GM23248 (cell line): ENCODE measurements at regions not wholly inside any gene's neighbourhood (a gene's known extent, or its start where the extent isn't known, plus 50 kb on each side); places are given as distances from the start of the nearest gene placed in this dataset.
"Not testable (repeated sequence)": the region's sequence is repeated elsewhere in the genome, so short reads cannot be mapped to it uniquely, and the experiment has no call there.

Experiments used
- DNase-seq: peaks from one replicate; pipeline ENCODE4 v3.0.0-alpha.2; 2015
- H2AFZ ChIP-seq: fragments of 200-600 bp; sonication (generic); 2 replicates; pipeline ENCODE4 v1.6.1; 2016; ENCODE audit warnings: antibody characterized with exemption
- H3F3A ChIP-seq: fragments of 200-600 bp; sonication (generic); 2 replicates; pipeline ENCODE4 v1.6.1; 2016; ENCODE audit warnings: mild to moderate bottlenecking, antibody characterized with exemption, mixed run types; ENCODE audit not compliant: insufficient read depth
- H3K27ac ChIP-seq: fragments of 200-600 bp; sonication (generic); 2 replicates; pipeline ENCODE4 v1.5.1; 2016; ENCODE audit warnings: mild to moderate bottlenecking
- H3K27me3 ChIP-seq: fragments of 200-600 bp; sonication (generic); replicated peaks from 2 replicates; pipeline ENCODE4 v1.6.1; 2016; ENCODE audit warnings: mild to moderate bottlenecking; ENCODE audit not compliant: insufficient read depth
- H3K36me3 ChIP-seq: fragments of 200-600 bp; sonication (generic); 2 replicates; pipeline ENCODE4 v1.6.1; 2016; ENCODE audit warnings: low read depth, mild to moderate bottlenecking
- H3K4me1 ChIP-seq: fragments of 200-600 bp; sonication (generic); 2 replicates; pipeline ENCODE4 v1.6.1; 2016; ENCODE audit warnings: mild to moderate bottlenecking; ENCODE audit not compliant: insufficient read depth
- H3K4me2 ChIP-seq: fragments of 200-600 bp; sonication (generic); one replicate; pipeline ENCODE4 v1.6.1; 2016; ENCODE audit warnings: mild to moderate bottlenecking; ENCODE audit not compliant: unreplicated experiment
- H3K4me3 ChIP-seq: fragments of 200-600 bp; sonication (generic); 2 replicates; pipeline ENCODE4 v1.5.1; 2016; ENCODE audit warnings: mild to moderate bottlenecking
- H3K79me2 ChIP-seq: fragments of 200-600 bp; sonication (generic); 2 replicates; pipeline ENCODE4 v1.6.1; 2016; ENCODE audit warnings: mild to moderate bottlenecking; ENCODE audit not compliant: insufficient read depth
- H3K9ac ChIP-seq: fragments of 200-600 bp; sonication (generic); 2 replicates; pipeline ENCODE4 v1.6.1; 2016; ENCODE audit warnings: mild to moderate bottlenecking
- H3K9me2 ChIP-seq: fragments of 200-600 bp; sonication (generic); 2 replicates; pipeline ENCODE4 v1.6.1; 2016; ENCODE audit warnings: mixed run types, mild to moderate bottlenecking, moderate library complexity; ENCODE audit not compliant: insufficient read depth
- H3K9me3 ChIP-seq: fragments of 200-600 bp; sonication (generic); one replicate; pipeline ENCODE4 v1.6.1; 2017; ENCODE audit warnings: low read depth
- H4K20me1 ChIP-seq: fragments of 200-600 bp; sonication (generic); 2 replicates; pipeline ENCODE4 v1.6.0; 2016; ENCODE audit not compliant: insufficient read depth
- EZH2 ChIP-seq: fragments of 200-600 bp; sonication (generic); IDR thresholded peaks from 2 replicates; pipeline ENCODE4 v1.6.1; 2018; ENCODE audit warnings: antibody characterized with exemption, mild to moderate bottlenecking; ENCODE audit not compliant: insufficient read depth, poor library complexity, severe bottlenecking
- EZH2phosphoT487 ChIP-seq: fragments of 200-600 bp; sonication (generic); IDR thresholded peaks from 2 replicates; pipeline ENCODE4 v1.6.1; 2018; ENCODE audit warnings: antibody characterized with exemption, moderate library complexity, mild to moderate bottlenecking, low read depth; ENCODE audit not compliant: insufficient read depth
- WGBS, 2 experiments: methylation state at CpG; one replicate each; pipeline ENCODE4 v1.1.6; 2015 to 2017; ENCODE audit warnings: low lambda C conversion rate in 2 of 2, low coverage in 1 of 2; ENCODE audit errors: missing lambda C conversion rate in 2 of 2; 5-methylcytosine and 5-hydroxymethylcytosine counted together
- in situ Hi-C: fragments of 300-500 bp; cut with MboI; formaldehyde crosslinking; loops from 2 replicates; pipeline ENCODE4 v1.15.0; 2020

DNA sequence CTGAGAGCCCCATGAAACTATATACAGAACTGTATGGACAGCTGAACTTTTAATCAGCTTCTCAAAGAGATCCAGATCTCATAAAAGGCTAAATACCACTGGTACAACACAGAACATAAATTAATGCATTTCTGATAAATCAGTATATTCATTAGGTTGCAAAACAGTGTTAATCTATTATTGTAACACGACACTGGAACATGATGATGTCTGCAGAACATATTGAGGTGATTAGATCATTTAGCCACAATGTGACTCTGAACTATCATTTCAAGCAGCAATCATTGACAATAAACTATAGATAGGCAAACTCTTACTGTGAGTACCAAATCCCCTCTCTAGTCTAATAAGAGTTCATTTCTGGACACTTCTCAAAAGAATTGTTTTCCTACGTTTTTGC is 50.3 kb downstream of the GASK1B start:
- 34 to 36% methylated on average over 2 of the region's 2 CpGs for WGBS, 2 experiments
- Histone ChIP-seq H3K4me3 (no peak overlapping the region), H3K79me2 (no peaks in the 10 kb centered on the region), H3F3A (peaks cover 35% of the 10 kb centered on the region; the same call in 1 of the 2 replicates), H3K4me2 (peak overlapping the region; percentile 26), H3K27ac (no peak overlapping the region), H3K9ac (no peak overlapping the region), H2AFZ (no peak overlapping the region), H3K9me2 (peaks cover 3% of the 10 kb centered on the region; the same call in 1 of the 2 replicates), H3K9me3 (no peaks in the 10 kb centered on the region), H4K20me1 (no peaks in the 10 kb centered on the region), H3K36me3 (no peaks in the 10 kb centered on the region), H3K27me3 (no peaks in the 10 kb centered on the region), H3K4me1 (peaks cover 32% of the 10 kb centered on the region)
- in situ Hi-C loops: no loop called here
- TF ChIP-seq EZH2: no peak
- no peak for TF ChIP-seq EZH2phosphoT487
- DNase-seq: peak; percentile 38

DNA sequence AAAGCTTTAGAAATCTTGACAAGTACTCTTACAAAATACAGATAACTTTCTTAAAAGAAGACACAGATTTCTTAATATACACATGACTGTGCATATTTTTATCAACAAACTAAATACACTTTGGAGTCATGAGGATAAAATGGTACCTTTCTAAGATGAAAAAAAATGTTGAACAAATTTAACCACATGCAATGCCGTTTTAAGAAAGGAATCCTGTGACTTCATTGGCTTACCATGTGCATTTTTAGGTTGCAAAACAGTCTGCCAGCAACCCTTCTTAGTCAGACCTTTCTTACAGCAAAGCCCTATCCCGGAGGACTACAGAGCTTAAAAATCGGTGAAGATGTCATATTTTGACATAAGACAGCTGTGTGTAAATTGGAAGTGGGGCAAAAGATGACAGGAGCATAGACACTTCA is 51.7 kb downstream of the GASK1B start:
- Histone ChIP-seq H4K20me1 (no peaks in the 10 kb centered on the region), H3K27ac (peak overlapping the region; percentile 86), H3K9me3 (no peaks in the 10 kb centered on the region), H3K4me2 (peak overlapping the region; percentile 64), H3K9me2 (peaks cover 3% of the 10 kb centered on the region; the same call in 1 of the 2 replicates), H3K27me3 (no peaks in the 10 kb centered on the region), H3K4me1 (peaks cover 32% of the 10 kb centered on the region), H3K79me2 (no peaks in the 10 kb centered on the region), H3K4me3 (peak overlapping the region; percentile 55), H3K36me3 (no peaks in the 10 kb centered on the region), H3K9ac (peak overlapping the region; percentile 66), H3F3A (peaks cover 35% of the 10 kb centered on the region; the same call in 1 of the 2 replicates), H2AFZ (peak overlapping the region; percentile 59)
- DNase-seq: peak; percentile 97
- in situ Hi-C loops: no loop called here
- 0 to 1% methylated on average over 3 of the region's 3 CpGs for WGBS, 2 experiments
- TF ChIP-seq EZH2 (no peak), EZH2phosphoT487 (no peak)

DNA sequence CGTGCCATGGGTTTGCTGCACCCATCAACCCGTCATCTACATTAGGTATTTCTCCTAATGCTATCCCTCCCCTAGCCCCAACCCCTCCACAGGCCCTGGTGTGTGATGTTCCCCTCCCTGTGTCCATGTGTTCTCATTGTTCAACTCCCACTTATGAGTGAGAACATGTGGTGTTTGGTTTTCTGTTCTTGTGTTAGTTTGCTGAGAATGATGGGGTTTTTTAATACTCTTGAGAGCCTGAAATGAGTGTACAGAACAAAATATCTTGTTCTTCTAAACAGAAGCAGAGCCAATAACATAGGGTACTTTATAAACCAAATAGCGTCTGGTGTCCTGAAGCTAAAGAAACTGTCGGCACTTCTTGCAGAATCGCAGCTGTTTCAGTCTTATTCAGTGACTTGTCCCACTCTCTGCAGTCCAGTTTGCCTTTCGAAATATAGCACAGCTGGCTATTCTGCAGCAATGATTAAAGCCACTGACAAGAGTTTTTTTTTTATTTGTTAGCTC is 52.1 kb downstream of the GASK1B start:
- H3K9me3 ChIP-seq, H3K27me3 ChIP-seq, H3K79me2 ChIP-seq, H4K20me1 ChIP-seq, H3K9me2 ChIP-seq, H3K36me3 ChIP-seq, in situ Hi-C loops: not testable (repeated sequence)
- WGBS, 2 experiments: 1 to 7% methylated on average over 6 of the region's 6 CpGs
- Histone ChIP-seq H3K4me2 (peak overlapping the region; percentile 64), H3F3A (peaks cover 35% of the 10 kb centered on the region; the same call in 1 of the 2 replicates), H3K27ac (peak overlapping the region; percentile 86), H3K4me3 (peak overlapping the region; percentile 55), H3K9ac (peak overlapping the region; percentile 66), H3K4me1 (peaks cover 32% of the 10 kb centered on the region), H2AFZ (peak overlapping the region; percentile 59)
- DNase-seq: peak; percentile 81

DNA sequence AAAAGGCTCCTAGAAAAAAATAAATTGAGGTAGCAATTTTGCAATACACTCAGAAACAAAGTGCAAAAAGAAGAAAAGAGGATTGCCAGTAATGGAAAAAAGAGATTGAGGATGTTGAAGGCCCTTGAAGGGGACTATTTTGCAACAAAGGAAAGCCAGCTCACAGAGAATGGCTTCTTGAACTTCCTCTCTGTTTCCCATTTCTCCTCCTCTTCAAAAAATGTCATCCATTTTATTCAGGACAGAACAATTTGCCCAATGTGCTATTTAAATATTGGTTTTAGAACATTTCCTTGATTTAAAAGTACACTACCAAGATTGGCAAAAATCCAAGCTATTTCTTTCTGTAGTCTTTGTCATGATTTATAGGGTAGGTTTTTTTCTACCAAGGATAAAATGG is 60.2 kb downstream of the GASK1B start:
- no peaks in the 10 kb centered on the region for H4K20me1 ChIP-seq
- H3K9ac ChIP-seq: no peak overlapping the region
- H3K9me3 ChIP-seq: no peaks in the 10 kb centered on the region
- H3K4me3 ChIP-seq: no peak overlapping the region
- in situ Hi-C loops: no loop called here
- no peaks in the 10 kb centered on the region for H3K79me2 ChIP-seq
- H2AFZ ChIP-seq: no peak overlapping the region
- no peak for DNase-seq
- no peak overlapping the region for H3K4me2 ChIP-seq
- H3F3A ChIP-seq: no peaks in the 10 kb centered on the region
- no peak overlapping the region for H3K27ac ChIP-seq
- no peaks in the 10 kb centered on the region for H3K27me3 ChIP-seq
- no peaks in the 10 kb centered on the region for H3K4me1 ChIP-seq
- no peaks in the 10 kb centered on the region for H3K9me2 ChIP-seq
- no peaks in the 10 kb centered on the region for H3K36me3 ChIP-seq
- TF ChIP-seq EZH2phosphoT487: no peak

DNA sequence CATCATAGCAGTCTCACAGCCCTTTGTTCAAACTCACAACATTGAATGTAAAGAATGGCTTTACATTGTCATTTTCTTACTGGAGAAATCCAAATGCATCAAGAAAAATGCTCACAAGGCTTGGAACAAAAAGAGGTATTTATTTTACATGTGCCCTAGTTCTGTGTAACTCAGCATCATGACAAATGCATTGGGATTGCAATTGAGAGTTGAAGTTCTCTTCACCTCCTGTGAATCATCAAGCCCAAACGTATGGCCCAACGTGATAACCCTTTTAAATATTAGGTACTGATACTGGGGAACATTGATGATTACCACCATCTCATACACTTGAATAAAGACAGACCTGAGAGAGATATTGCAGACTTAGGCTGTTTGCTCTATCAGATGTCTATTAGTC is 61.6 kb downstream of the GASK1B start:
- no peak overlapping the region for H3K9ac ChIP-seq
- H3F3A ChIP-seq: no peaks in the 10 kb centered on the region
- no peaks in the 10 kb centered on the region for H3K9me3 ChIP-seq
- no peaks in the 10 kb centered on the region for H3K27me3 ChIP-seq
- H4K20me1 ChIP-seq: no peaks in the 10 kb centered on the region
- in situ Hi-C loops: no loop called here
- no peaks in the 10 kb centered on the region for H3K9me2 ChIP-seq
- 48 to 53% methylated on average over 2 of the region's 2 CpGs for WGBS, 2 experiments
- no peak overlapping the region for H3K27ac ChIP-seq
- DNase-seq: peak; percentile 24
- H3K36me3 ChIP-seq: no peaks in the 10 kb centered on the region
- H3K4me2 ChIP-seq: no peak overlapping the region
- no peaks in the 10 kb centered on the region for H3K4me1 ChIP-seq
- H2AFZ ChIP-seq: no peak overlapping the region
- no peak for TF ChIP-seq EZH2phosphoT487
- TF ChIP-seq EZH2: no peak
- H3K4me3 ChIP-seq: no peak overlapping the region
- H3K79me2 ChIP-seq: no peaks in the 10 kb centered on the region
